ENCODE measurements at regions not wholly inside any gene's neighbourhood (a gene's known extent, or its start where the extent isn't known, plus 50 kb on each side); places are given as distances from the start of the nearest gene placed in this dataset.
A peak's percentile ranks its signal among the peaks of the same experiment; 100 is the strongest.

DNA sequence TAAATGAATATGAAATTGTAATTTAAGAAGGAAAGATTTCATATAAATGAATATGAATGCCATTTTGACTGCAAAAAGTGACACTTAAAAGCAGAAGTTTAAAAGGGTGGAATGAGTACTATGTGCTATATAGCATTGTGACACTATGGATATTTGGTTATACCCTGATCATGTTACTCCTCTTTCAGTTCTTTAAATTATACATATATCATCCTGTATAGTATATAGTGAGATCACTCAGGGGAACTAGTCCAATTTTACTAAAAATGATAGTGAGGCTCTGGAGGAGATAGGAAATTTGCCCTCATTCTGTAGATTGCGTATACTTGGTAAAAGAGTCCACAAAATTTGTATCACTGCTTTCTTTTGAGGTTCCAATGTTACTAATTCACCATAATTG is 155.7 kb upstream of the BTG1 start:
- H3K36me3 ChIP-seq (ENCODE audit: control insufficient read depth, insufficient read depth, low read length), result no peaks in the 10 kb centered on the region
- H2AFZ ChIP-seq, result no peak overlapping the region
- no peaks in the 10 kb centered on the region for H3K9me3 ChIP-seq (ENCODE audit: control insufficient read depth, low read length)

DNA sequence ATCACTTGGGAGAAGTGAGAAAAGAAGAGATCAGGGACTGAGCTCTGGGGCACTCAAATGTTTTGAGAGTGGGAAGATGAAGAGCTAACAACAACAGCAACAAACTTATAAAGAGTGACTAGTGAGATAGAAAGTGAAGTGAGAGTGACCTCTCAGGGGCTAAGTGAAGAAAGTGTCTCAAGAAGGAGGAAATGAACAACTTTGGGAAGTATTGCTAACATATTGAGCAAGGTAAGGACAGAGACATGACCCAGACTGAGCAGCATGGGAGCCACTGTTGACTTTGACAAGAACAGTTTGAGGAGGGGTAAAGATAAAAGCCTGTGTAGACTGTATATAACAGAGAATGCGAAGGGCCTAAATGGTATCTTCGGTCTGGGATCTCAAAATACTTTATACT is 155.1 kb upstream of the BTG1 start:
- no peaks in the 10 kb centered on the region for H3K79me2 ChIP-seq
- no peak overlapping the region for H3K4me2 ChIP-seq (ENCODE audit: low read length)
- no peak overlapping the region for H2AFZ ChIP-seq
- no peak overlapping the region for H3K4me3 ChIP-seq (ENCODE audit: low read depth, low read length)
- no peaks in the 10 kb centered on the region for H3K36me3 ChIP-seq (ENCODE audit: control insufficient read depth, insufficient read depth, low read length)
- H3K27ac ChIP-seq, result no peak overlapping the region
- H3K9ac ChIP-seq, result no peak overlapping the region
- TF ChIP-seq, protein P1, sequence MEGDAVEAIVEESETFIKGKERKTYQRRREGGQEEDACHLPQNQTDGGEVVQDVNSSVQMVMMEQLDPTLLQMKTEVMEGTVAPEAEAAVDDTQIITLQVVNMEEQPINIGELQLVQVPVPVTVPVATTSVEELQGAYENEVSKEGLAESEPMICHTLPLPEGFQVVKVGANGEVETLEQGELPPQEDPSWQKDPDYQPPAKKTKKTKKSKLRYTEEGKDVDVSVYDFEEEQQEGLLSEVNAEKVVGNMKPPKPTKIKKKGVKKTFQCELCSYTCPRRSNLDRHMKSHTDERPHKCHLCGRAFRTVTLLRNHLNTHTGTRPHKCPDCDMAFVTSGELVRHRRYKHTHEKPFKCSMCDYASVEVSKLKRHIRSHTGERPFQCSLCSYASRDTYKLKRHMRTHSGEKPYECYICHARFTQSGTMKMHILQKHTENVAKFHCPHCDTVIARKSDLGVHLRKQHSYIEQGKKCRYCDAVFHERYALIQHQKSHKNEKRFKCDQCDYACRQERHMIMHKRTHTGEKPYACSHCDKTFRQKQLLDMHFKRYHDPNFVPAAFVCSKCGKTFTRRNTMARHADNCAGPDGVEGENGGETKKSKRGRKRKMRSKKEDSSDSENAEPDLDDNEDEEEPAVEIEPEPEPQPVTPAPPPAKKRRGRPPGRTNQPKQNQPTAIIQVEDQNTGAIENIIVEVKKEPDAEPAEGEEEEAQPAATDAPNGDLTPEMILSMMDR (IDR thresholded peaks at IDR 0.05), result no peak
- H3K9me3 ChIP-seq (ENCODE audit: control insufficient read depth, low read length), result no peaks in the 10 kb centered on the region
- no peaks in the 10 kb centered on the region for H3K27me3 ChIP-seq (ENCODE audit: control insufficient read depth, insufficient read depth, low read length)
- H3K4me1 ChIP-seq, result peaks cover 4% of the 10 kb centered on the region

More for the DNA sequence above, 155.7 kb upstream of the BTG1 start:
- Histone ChIP-seq H3K79me2 (no peaks in the 10 kb centered on the region), H3K4me2 (ENCODE audit: low read length) (no peak overlapping the region), H3K27ac (no peak overlapping the region), H3K4me3 (ENCODE audit: low read depth, low read length) (no peak overlapping the region), H3K4me1 (peaks cover 4% of the 10 kb centered on the region), H3K9ac (no peak overlapping the region), H3K27me3 (ENCODE audit: control insufficient read depth, insufficient read depth, low read length) (no peaks in the 10 kb centered on the region)
- TF ChIP-seq, protein P1 (IDR thresholded peaks at IDR 0.05), result no peak

DNA sequence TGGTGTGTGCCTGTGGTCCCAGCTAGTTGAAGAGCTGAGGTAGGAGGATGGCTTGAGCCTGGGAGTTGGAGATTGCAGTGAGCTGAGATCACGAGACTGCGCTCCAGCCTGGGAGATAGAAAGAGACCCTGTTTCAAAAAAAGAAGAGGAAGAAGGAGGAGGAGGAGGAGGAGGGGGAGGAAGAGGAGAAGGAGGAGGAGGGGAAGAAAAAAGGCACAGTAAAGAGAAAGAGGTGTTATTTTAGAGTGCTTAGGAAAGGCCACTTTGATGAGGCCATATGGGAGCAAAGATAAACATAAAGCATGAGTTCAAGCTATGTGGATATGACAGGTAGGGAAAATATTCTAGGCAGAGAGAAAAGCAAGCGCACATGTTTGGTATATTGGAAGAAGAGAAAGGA is 154.1 kb upstream of the BTG1 start:
- Histone ChIP-seq H2AFZ (no peak overlapping the region), H3K79me2 (no peaks in the 10 kb centered on the region), H3K4me2 (ENCODE audit: low read length) (no peak overlapping the region), H3K9ac (no peak overlapping the region), H3K36me3 (ENCODE audit: control insufficient read depth, insufficient read depth, low read length) (no peaks in the 10 kb centered on the region), H3K9me3 (ENCODE audit: control insufficient read depth, low read length) (no peaks in the 10 kb centered on the region), H3K27ac (no peak overlapping the region), H3K27me3 (ENCODE audit: control insufficient read depth, insufficient read depth, low read length) (no peaks in the 10 kb centered on the region), H3K4me1 (peaks cover 4% of the 10 kb centered on the region), H3K4me3 (ENCODE audit: low read depth, low read length) (no peak overlapping the region)
- TF ChIP-seq, protein P1 (IDR thresholded peaks at IDR 0.05), result no peak

DNA sequence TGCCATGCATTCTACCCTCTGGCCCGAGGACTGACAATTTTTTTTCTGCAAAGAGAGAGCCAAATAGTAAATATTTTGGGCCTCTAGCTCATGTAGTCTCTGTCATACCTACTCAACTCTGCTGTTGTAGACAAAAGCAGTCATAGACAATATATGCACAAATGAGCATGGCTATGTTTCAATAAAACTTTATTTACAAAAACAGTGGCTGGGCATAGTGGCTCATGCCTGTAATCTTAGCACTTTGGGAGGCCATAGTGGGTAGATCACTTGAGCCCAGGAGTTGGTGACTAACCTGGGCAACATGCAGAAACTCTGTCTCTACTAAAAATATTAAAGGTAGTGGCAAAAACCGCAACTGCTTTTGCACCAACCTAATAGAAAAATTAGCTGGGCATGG is 153.7 kb upstream of the BTG1 start:
- TF ChIP-seq, protein P1 (IDR thresholded peaks at IDR 0.05), result no peak
- H3K4me1 ChIP-seq, result peaks cover 4% of the 10 kb centered on the region
- no peak overlapping the region for H3K4me2 ChIP-seq (ENCODE audit: low read length)
- H3K4me3 ChIP-seq (ENCODE audit: low read depth, low read length), result no peak overlapping the region
- no peaks in the 10 kb centered on the region for H3K79me2 ChIP-seq
- no peaks in the 10 kb centered on the region for H3K9me3 ChIP-seq (ENCODE audit: control insufficient read depth, low read length)
- H3K27me3 ChIP-seq (ENCODE audit: control insufficient read depth, insufficient read depth, low read length), result no peaks in the 10 kb centered on the region
- no peaks in the 10 kb centered on the region for H3K36me3 ChIP-seq (ENCODE audit: control insufficient read depth, insufficient read depth, low read length)
- H3K27ac ChIP-seq, result no peak overlapping the region
- no peak overlapping the region for H2AFZ ChIP-seq
- H3K9ac ChIP-seq, result no peak overlapping the region

DNA sequence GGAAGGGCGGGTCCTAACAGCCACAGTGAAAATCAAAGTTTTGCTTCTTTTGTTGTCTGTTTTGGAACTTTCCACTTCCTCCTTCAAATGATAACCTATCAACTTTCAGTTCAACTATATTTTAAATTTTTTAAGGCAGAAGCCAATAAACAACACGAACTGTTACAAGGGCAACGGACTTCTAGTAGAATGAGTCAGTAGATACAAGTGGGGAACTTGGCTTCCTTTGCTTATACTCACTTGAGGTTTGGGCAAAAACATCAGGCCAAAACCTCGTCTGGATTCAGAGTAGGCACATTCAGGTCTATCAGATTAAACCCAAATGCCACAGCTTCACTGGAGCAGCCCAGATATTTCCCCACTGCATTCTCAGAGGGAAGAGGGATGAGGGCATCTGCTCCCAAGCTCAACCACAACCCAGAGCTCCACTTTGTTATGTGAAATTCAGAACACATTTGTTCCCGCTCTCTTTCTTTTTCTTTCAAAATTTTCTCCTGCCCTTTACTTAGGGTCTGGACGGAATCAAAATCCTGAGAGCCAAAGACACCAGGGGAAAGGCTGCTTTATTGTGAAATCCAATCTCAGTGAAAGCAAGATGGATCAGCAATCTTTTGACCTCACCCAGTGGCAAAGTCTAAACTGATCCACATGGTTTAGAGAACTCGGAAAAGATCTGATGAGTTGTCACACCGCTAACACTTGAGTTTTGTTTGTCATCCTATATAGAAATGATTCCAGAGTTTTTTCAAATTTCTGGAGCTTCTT is 152.5 kb upstream of the BTG1 start:
- H3K4me1 ChIP-seq, result peaks cover 4% of the 10 kb centered on the region
- peak overlapping the region; percentile 9 for H3K27ac ChIP-seq

More for the DNA sequence above, 152.5 kb upstream of the BTG1 start:
- no peak overlapping the region for H3K4me3 ChIP-seq (ENCODE audit: low read depth, low read length)
- no peaks in the 10 kb centered on the region for H3K27me3 ChIP-seq (ENCODE audit: control insufficient read depth, insufficient read depth, low read length)
- no peaks in the 10 kb centered on the region for H3K79me2 ChIP-seq
- H3K9ac ChIP-seq, result no peak overlapping the region
- TF ChIP-seq, protein P1 (IDR thresholded peaks at IDR 0.05), result no peak
- H3K4me2 ChIP-seq (ENCODE audit: low read length), result no peak overlapping the region
- no peaks in the 10 kb centered on the region for H3K9me3 ChIP-seq (ENCODE audit: control insufficient read depth, low read length)
- H3K36me3 ChIP-seq (ENCODE audit: control insufficient read depth, insufficient read depth, low read length), result no peaks in the 10 kb centered on the region
- H2AFZ ChIP-seq, result peak overlapping the region; percentile 50
